ENCODE measurements at regions not wholly inside any gene's neighbourhood (a gene's known extent, or its start where the extent isn't known, plus 50 kb on each side); places are given as distances from the start of the nearest gene placed in this dataset.

DNA sequence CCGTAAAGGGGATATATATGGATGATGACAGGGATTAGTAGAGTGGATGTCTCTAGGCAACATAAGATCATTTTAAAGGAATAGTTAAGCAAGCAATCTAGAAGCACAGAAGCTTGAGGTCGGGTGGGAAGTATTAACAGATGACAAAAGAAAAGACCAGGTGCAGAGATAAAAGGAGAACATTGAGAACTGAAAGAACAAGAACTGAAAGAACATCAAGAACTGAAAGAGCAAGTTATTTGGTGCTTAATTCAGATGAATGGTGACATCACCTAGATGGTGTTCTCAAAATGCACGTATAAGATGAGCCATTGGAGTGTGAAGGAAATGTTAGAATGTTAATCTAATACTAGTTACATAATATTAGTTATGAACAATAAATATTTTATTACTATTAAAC lies 224.0 kb upstream of the PDE3A start:
- no peak for ATAC-seq
- H3K27me3 ChIP-seq: no peaks in the 10 kb centered on the region
- DNase-seq: no peak
- no peak overlapping the region for H3K27ac ChIP-seq
- intact Hi-C loops (cut with DNase I): no loop called here
- TF ChIP-seq CTCF (IDR thresholded peaks at IDR 0.05): no peak
- no peak overlapping the region for H3K4me3 ChIP-seq
- no peaks in the 10 kb centered on the region for H3K4me1 ChIP-seq
- 72 to 83% methylated on average over 3 of the region's 3 CpGs for WGBS, 2 donors
- no peaks in the 10 kb centered on the region for H3K9me3 ChIP-seq
- no peaks in the 10 kb centered on the region for H3K36me3 ChIP-seq

DNA sequence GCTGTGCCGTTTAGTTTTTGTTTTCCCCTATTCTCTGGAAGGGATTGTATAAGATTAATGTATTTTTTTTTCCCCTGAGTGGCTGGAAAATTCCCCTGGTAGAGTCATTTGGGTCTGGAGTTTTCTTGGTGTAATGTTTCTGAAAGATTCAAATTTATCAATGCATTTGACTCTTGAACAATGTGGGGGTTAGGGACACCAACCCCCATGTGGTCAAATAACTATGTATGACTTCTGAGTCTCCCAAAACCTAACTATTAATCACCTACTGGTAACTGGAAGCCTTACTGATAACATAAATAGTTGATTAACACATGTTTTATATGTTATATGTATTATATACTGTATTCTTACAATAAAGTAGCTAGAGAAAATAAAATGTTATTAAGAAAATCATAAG lies 220.1 kb upstream of the PDE3A start:
- TF ChIP-seq CTCF (IDR thresholded peaks at IDR 0.05): no peak
- Histone ChIP-seq H3K36me3 (no peaks in the 10 kb centered on the region), H3K27ac (no peak overlapping the region), H3K4me3 (no peak overlapping the region), H3K4me1 (peaks cover 0 to 4% (median 0%) of the 10 kb centered on the region in 9 donors), H3K9me3 (no peaks in the 10 kb centered on the region), H3K27me3 (no peaks in the 10 kb centered on the region)
- WGBS, 2 donors: 81 to 89% methylated on average over 1 of the region's 1 CpG
- DNase-seq: no peak
- intact Hi-C loops (cut with DNase I): no loop called here
- no peak for ATAC-seq

GRCh38 chr12:20150835-20151422 lies 217.4 kb upstream of the PDE3A start:
- no peaks in the 10 kb centered on the region for H3K9me3 ChIP-seq
- H3K27ac ChIP-seq: no peak overlapping the region
- peaks cover 0 to 11% (median 0%) of the 10 kb centered on the region in 9 donors for H3K4me1 ChIP-seq
- no peak overlapping the region for H3K4me3 ChIP-seq
- TF ChIP-seq CTCF (IDR thresholded peaks at IDR 0.05): no peak
- DNase-seq (no peak), ATAC-seq (no peak)
- H3K36me3 ChIP-seq: no peaks in the 10 kb centered on the region
- no peaks in the 10 kb centered on the region for H3K27me3 ChIP-seq
- WGBS, 2 donors: 63% methylated on average over 6 of the region's 6 CpGs
- intact Hi-C loops (cut with DNase I): no loop called here

DNA sequence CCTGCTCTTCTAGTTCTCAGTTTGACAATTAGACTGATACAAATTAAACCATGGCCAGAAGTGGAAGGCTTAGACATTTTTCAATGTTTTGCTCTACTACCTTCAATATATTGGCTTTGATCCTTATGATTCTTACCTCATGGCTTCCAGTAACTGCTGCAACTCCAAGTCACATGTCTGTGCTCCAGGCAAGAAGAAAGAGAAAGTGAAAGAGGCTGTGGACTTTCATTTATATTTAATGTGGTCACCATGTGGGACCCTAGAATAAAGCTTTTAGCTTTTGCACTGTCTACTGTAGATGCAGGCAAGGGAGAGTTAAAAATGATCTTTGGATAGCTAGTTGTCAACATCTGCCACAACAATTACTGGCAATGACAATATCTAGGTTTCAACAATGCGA lies 214.3 kb upstream of the PDE3A start:
- intact Hi-C loops (cut with DNase I): no loop called here
- H3K27ac ChIP-seq: no peak overlapping the region
- peaks cover 0 to 11% (median 0%) of the 10 kb centered on the region in 9 donors for H3K4me1 ChIP-seq
- DNase-seq (no peak), ATAC-seq (no peak)
- no peaks in the 10 kb centered on the region for H3K36me3 ChIP-seq
- no peak overlapping the region for H3K4me3 ChIP-seq
- no peak for TF ChIP-seq CTCF (IDR thresholded peaks at IDR 0.05)
- WGBS, 2 donors: 64 to 72% methylated on average over 1 of the region's 1 CpG
- H3K9me3 ChIP-seq: peaks cover 0 to 6% (median 0%) of the 10 kb centered on the region in 11 donors
- no peaks in the 10 kb centered on the region for H3K27me3 ChIP-seq

All from heart right ventricle (tissue), 16 donors.